HCT116 (cell line): ENCODE measurements at regions not wholly inside any gene's neighbourhood (a gene's known extent, or its start where the extent isn't known, plus 50 kb on each side); places are given as distances from the start of the nearest gene placed in this dataset.

ENCODE experiments used
- ATAC-seq: fragments of 200-7000 bp; cut with Tn5 transposase; 2 replicates; pipeline ENCODE4 v1.9.1; 2020; ENCODE audit warnings: mild to moderate bottlenecking, moderate library complexity
- BruUV-seq: library from RNA; stranded (reverse); fragments of 400-500 nt; replicated peaks from 2 replicates; lab custom pipeline; 2021; lab: Mats Ljungman, UMichigan
- CTCF ChIA-PET: fragments of 300-600 bp; sonication (Branson Sonifier 250); formaldehyde crosslinking; loops from one replicate; lab custom pipeline; 2021; ENCODE audit warnings: antibody characterized with exemption; lab: Charles Lee
- POLR2A ChIA-PET: fragments of 300-600, 350-600 bp; sonication (Branson Sonifier 250); formaldehyde crosslinking; loops from one replicate; lab custom pipeline; 2021; ENCODE audit warnings: antibody characterized with exemption; lab: Charles Lee
- RAD21 ChIA-PET, 2 experiments: fragments of 300-600 bp; sonication (Branson Sonifier 250); formaldehyde crosslinking; loops; one replicate each; lab custom pipeline; 2023; ENCODE audit warnings: low total read pairs in 2 of 2; ENCODE audit not compliant: uncharacterized antibody in 2 of 2, unreplicated experiment in 2 of 2, low non-redundant PET in 1 of 2; lab: Charles Lee
- DNase-seq: peaks from one replicate; pipeline ENCODE4 v3.0.0-alpha.2; 2010; ENCODE audit warnings: low read depth, low spot score
- H2AFZ ChIP-seq: fragments of 200-600 bp; shearing (Covaris generic), sonication (generic); 2 replicates; pipeline ENCODE4 v1.6.1; 2017; ENCODE audit warnings: low read depth, mixed run types, mixed read lengths, antibody characterized with exemption, low read length; ENCODE audit not compliant: poor library complexity, severe bottlenecking
- H3K27ac ChIP-seq: 2 replicates; pipeline ENCODE4 v1.5.1; 2012; ENCODE audit warnings: low read depth, low read length
- H3K27me3 ChIP-seq: fragments of 200-600 bp; sonication (generic); 2 replicates; pipeline ENCODE4 v1.6.1; 2016; ENCODE audit warnings: mixed run types, low read length, mixed read lengths; ENCODE audit not compliant: insufficient read depth
- H3K36me3 ChIP-seq, 2 experiments: fragments of 200-500 bp in 1 of 2; fragments of 200-600 bp in 1 of 2; sonication (Bioruptor generic) in 1 of 2; sonication (generic) in 1 of 2; 2 replicates each; pipeline versions ENCODE4 v1.5.1 to v1.6.1; 2014 to 2016; ENCODE audit warnings: low read length in 2 of 2, inconsistent platforms in 1 of 2, mixed read lengths in 1 of 2, mixed run types in 1 of 2; ENCODE audit not compliant: insufficient read depth in 2 of 2, control insufficient read depth in 1 of 2
- H3K4me1 ChIP-seq, 2 experiments: fragments of 200-600 bp in 1 of 2; sonication (generic) in 1 of 2; 2 replicates each; pipeline versions ENCODE4 v1.5.1 to v1.6.1; 2012 to 2017; ENCODE audit warnings: low read length in 2 of 2, inconsistent platforms in 1 of 2, mild to moderate bottlenecking in 1 of 2, mixed read lengths in 1 of 2, mixed run types in 1 of 2, moderate library complexity in 1 of 2; ENCODE audit not compliant: insufficient read depth in 2 of 2, control insufficient read depth in 1 of 2
- H3K4me2 ChIP-seq: fragments of 200-600 bp; sonication (generic); 2 replicates; pipeline ENCODE4 v1.6.1; 2017; ENCODE audit warnings: mixed run types, low read length, mixed read lengths
- H3K4me3 ChIP-seq, 2 experiments: fragments of 200-600 bp in 1 of 2; sonication (generic) in 1 of 2; replicated peaks in 1 of 2; 2 replicates each; pipeline ENCODE4 v1.5.1; 2011 to 2016; ENCODE audit warnings: low read length in 2 of 2, control low read depth in 1 of 2, low read depth in 1 of 2, mild to moderate bottlenecking in 1 of 2, mixed read lengths in 1 of 2, mixed run types in 1 of 2
- H3K79me2 ChIP-seq: fragments of 200-600 bp; sonication (generic); 2 replicates; pipeline ENCODE4 v1.6.1; 2017; ENCODE audit warnings: mild to moderate bottlenecking, mixed run types, low read length, moderate library complexity, mixed read lengths; ENCODE audit not compliant: insufficient read depth
- H3K9ac ChIP-seq: fragments of 200-600 bp; sonication (generic); 2 replicates; pipeline ENCODE4 v1.6.1; 2016; ENCODE audit warnings: low read length, mixed read lengths
- H3K9me2 ChIP-seq: fragments of 200-600 bp; sonication (generic), shearing (Covaris generic); 2 replicates; pipeline ENCODE4 v1.6.1; 2017; ENCODE audit warnings: mixed run types, mild to moderate bottlenecking, moderate library complexity; ENCODE audit not compliant: insufficient read depth
- H3K9me3 ChIP-seq, 2 experiments: fragments of 200-500 bp in 1 of 2; fragments of 200-600 bp in 1 of 2; sonication (Bioruptor generic) in 1 of 2; sonication (generic) in 1 of 2; 2 replicates each; pipeline ENCODE4 v1.6.1; 2014 to 2017; ENCODE audit warnings: low read length in 2 of 2, mixed read lengths in 2 of 2, inconsistent platforms in 1 of 2, low read depth in 1 of 2, mild to moderate bottlenecking in 1 of 2, mixed run types in 1 of 2, moderate library complexity in 1 of 2; ENCODE audit not compliant: control insufficient read depth in 1 of 2, insufficient read depth in 1 of 2
- H4K20me1 ChIP-seq: fragments of 200-600 bp; sonication (generic), shearing (Covaris generic); 2 replicates; pipeline ENCODE4 v1.6.1; 2017; ENCODE audit warnings: mixed run types, mild to moderate bottlenecking, moderate library complexity; ENCODE audit not compliant: insufficient read depth
- ATF3 ChIP-seq: IDR thresholded peaks from 2 replicates; pipeline ENCODE4 v1.6.1; 2012
- CBX3 ChIP-seq: IDR thresholded peaks from 2 replicates; pipeline ENCODE4 v1.6.1; 2012; ENCODE audit warnings: low read depth
- CEBPB ChIP-seq: IDR thresholded peaks from 2 replicates; pipeline ENCODE4 v1.6.1; 2012; ENCODE audit warnings: low read depth
- CTCF ChIP-seq, 3 experiments: fragments of 200-600 bp in 1 of 3; sonication (generic) in 1 of 3; IDR thresholded peaks in 2 of 3; conservative IDR thresholded peaks in 1 of 3; 2 replicates each; pipeline ENCODE4 v1.5.1; 2012 to 2017; ENCODE audit warnings: low read depth in 2 of 3, low read length in 2 of 3, antibody characterized with exemption in 1 of 3, borderline replicate concordance in 1 of 3, control low read depth in 1 of 3, mild to moderate bottlenecking in 1 of 3, mixed read lengths in 1 of 3, mixed run types in 1 of 3, moderate library complexity in 1 of 3; ENCODE audit not compliant: insufficient read depth in 1 of 3
- EGR1 ChIP-seq: IDR thresholded peaks from 2 replicates; pipeline ENCODE4 v1.6.1; 2012; ENCODE audit warnings: low read depth
- EZH2 ChIP-seq: fragments of 200-600 bp; sonication (generic); IDR thresholded peaks from 2 replicates; pipeline ENCODE4 v1.6.1; 2017; ENCODE audit warnings: antibody characterized with exemption, mixed run types
- EZH2phosphoT487 ChIP-seq: fragments of 200-600 bp; IDR thresholded peaks from 2 replicates; pipeline ENCODE4 v1.6.1; 2018; ENCODE audit warnings: antibody characterized with exemption, borderline replicate concordance
- POLR2A ChIP-seq: IDR thresholded peaks from 2 replicates; pipeline ENCODE4 v1.7.0; 2011; ENCODE audit warnings: borderline replicate concordance; ENCODE audit not compliant: insufficient read depth, insufficient read length; ENCODE audit errors: extremely low read depth
- RAD21 ChIP-seq: IDR thresholded peaks from 2 replicates; pipeline ENCODE4 v1.6.1; 2012; ENCODE audit warnings: low read depth, mild to moderate bottlenecking
- REST ChIP-seq: IDR thresholded peaks from 2 replicates; pipeline ENCODE4 v1.6.1; 2012; ENCODE audit warnings: low read depth
- SIN3A ChIP-seq: IDR thresholded peaks from 2 replicates; pipeline ENCODE4 v1.6.1; 2012; ENCODE audit warnings: low read depth
- TCF7L2 ChIP-seq: IDR thresholded peaks from 2 replicates; pipeline ENCODE4 v1.7.0; 2011; ENCODE audit warnings: borderline replicate concordance, inconsistent platforms; ENCODE audit not compliant: insufficient read depth, insufficient read length; ENCODE audit errors: extremely low read depth
- YY1 ChIP-seq: IDR thresholded peaks from 2 replicates; pipeline ENCODE4 v1.6.1; 2011; ENCODE audit warnings: low read length, low read depth, moderate library complexity, mild to moderate bottlenecking; ENCODE audit not compliant: insufficient replicate concordance; ENCODE audit errors: extremely low read depth
- ZBTB33 ChIP-seq: IDR thresholded peaks from 2 replicates; pipeline ENCODE4 v1.6.1; 2011; ENCODE audit warnings: mild to moderate bottlenecking, low read length, moderate library complexity; ENCODE audit not compliant: insufficient replicate concordance; ENCODE audit errors: extremely low read depth
- ZNF274 ChIP-seq: fragments of 200-500 bp; sonication (Bioruptor generic); IDR thresholded peaks from 2 replicates; pipeline ENCODE4 v1.6.1; 2014; ENCODE audit warnings: mild to moderate bottlenecking, low read depth, low read length, inconsistent platforms
- intact Hi-C: fragments of 100-400 bp; cut with micrococcal nuclease; formaldehyde crosslinking; loops from 2 replicates; pipeline ENCODE4 v1.10.0; 2022

GRCh38 chr6:159461998-159462397 lies 231.0 kb downstream of the SOD2 start:
- no peak overlapping the region for H3K4me2 ChIP-seq
- POLR2A ChIA-PET, result no interaction called here
- no peak for TF ChIP-seq EGR1
- TF ChIP-seq RAD21, result no peak
- no peak for TF ChIP-seq REST
- TF ChIP-seq ZNF274, result no peak
- TF ChIP-seq ZBTB33, result no peak
- no peak for TF ChIP-seq EZH2
- no peak for TF ChIP-seq POLR2A
- no peak for TF ChIP-seq YY1
- TF ChIP-seq CTCF (IDR thresholded peaks at IDR 0.05 in 2 of 3, conservative IDR thresholded peaks at IDR 0.05 in 1 of 3; ENCODE audit: borderline replicate concordance in 1 of 3, insufficient read depth in 1 of 3, low read depth in 2 of 3, low read length in 2 of 3), result no peak
- TF ChIP-seq CBX3, result no peak
- no peak for TF ChIP-seq SIN3A
- TF ChIP-seq CEBPB, result no peak
- TF ChIP-seq EZH2phosphoT487, result no peak
- no peak for TF ChIP-seq ATF3
- no peak for TF ChIP-seq TCF7L2
- H3K36me3 ChIP-seq, result no peaks in the 10 kb centered on the region
- H3K27me3 ChIP-seq, result no peaks in the 10 kb centered on the region
- H3K9me3 ChIP-seq, result no peaks in the 10 kb centered on the region
- RAD21 ChIA-PET, result no interaction called here
- H3K27ac ChIP-seq, result no peak overlapping the region
- H3K9me2 ChIP-seq, result no peaks in the 10 kb centered on the region
- CTCF ChIA-PET, result no interaction called here
- no peak overlapping the region for H3K4me3 ChIP-seq
- ATAC-seq (no peak), DNase-seq (no peak)
- no peak overlapping the region for H2AFZ ChIP-seq
- no peaks in the 10 kb centered on the region for H3K4me1 ChIP-seq
- no peaks in the 10 kb centered on the region for H4K20me1 ChIP-seq
- H3K79me2 ChIP-seq, result no peaks in the 10 kb centered on the region
- intact Hi-C loops, result loop anchor here (2.0 to 5.0 kb wide), 2 partner anchors 145 to 245 kb away; no protein-coding TSS in a partner anchor
- no TSS peak for BruUV-seq
- no peak overlapping the region for H3K9ac ChIP-seq
